NB4 (cell line): ENCODE measurements at regions not wholly inside any gene's neighbourhood (a gene's known extent, or its start where the extent isn't known, plus 50 kb on each side); places are given as distances from the start of the nearest gene placed in this dataset.

Source experiments
- DNase-seq: peaks from one replicate; pipeline ENCODE4 v3.0.0; 2010; ENCODE audit warnings: low read depth
- H3K4me3 ChIP-seq: one replicate; pipeline ENCODE4 v1.5.1; 2011; ENCODE audit warnings: mild to moderate bottlenecking, low read depth, low read length, moderate library complexity
- MYC ChIP-seq: IDR thresholded peaks from 2 replicates; pipeline ENCODE4 v1.6.1; 2011; ENCODE audit warnings: low read depth, low read length
- POLR2A ChIP-seq: IDR thresholded peaks from 2 replicates; pipeline ENCODE4 v1.6.1; 2011; ENCODE audit warnings: mild to moderate bottlenecking; ENCODE audit not compliant: insufficient read length; ENCODE audit errors: extremely low read depth
- TF ChIP-seq, protein P1 (sequence below): IDR thresholded peaks from 2 replicates; pipeline ENCODE4 v1.6.1; 2011; ENCODE audit warnings: low read depth, low read length
- TF ChIP-seq, protein P2 (sequence below): IDR thresholded peaks from one replicate; pipeline ENCODE4 v1.5.1; 2012; ENCODE audit warnings: low read depth, low read length

DNA sequence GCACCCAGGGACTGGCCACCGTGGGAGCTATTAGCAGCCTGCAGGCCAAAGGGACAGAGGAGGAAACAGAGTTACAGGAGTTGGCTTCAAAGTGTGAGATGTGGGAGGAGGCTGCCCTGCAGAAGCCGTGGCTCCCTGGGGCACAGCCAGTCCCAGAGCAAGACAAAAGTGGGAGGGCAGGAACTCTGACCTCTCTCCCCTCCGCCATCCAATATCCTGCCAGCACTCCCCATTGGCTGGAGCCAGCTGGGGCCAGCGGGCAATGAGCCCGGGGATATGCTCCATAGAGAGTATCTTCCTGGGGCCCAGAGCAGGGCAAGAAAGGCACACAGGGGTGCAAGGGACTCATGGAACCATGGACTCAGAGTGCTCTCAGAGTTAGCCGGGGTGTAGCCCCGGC is 143.1 kb downstream of the INHBB start:
- TF ChIP-seq POLR2A (no peak), MYC (no peak)
- TF ChIP-seq, protein P1, sequence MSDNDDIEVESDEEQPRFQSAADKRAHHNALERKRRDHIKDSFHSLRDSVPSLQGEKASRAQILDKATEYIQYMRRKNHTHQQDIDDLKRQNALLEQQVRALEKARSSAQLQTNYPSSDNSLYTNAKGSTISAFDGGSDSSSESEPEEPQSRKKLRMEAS: no peak
- TF ChIP-seq, protein P2, sequence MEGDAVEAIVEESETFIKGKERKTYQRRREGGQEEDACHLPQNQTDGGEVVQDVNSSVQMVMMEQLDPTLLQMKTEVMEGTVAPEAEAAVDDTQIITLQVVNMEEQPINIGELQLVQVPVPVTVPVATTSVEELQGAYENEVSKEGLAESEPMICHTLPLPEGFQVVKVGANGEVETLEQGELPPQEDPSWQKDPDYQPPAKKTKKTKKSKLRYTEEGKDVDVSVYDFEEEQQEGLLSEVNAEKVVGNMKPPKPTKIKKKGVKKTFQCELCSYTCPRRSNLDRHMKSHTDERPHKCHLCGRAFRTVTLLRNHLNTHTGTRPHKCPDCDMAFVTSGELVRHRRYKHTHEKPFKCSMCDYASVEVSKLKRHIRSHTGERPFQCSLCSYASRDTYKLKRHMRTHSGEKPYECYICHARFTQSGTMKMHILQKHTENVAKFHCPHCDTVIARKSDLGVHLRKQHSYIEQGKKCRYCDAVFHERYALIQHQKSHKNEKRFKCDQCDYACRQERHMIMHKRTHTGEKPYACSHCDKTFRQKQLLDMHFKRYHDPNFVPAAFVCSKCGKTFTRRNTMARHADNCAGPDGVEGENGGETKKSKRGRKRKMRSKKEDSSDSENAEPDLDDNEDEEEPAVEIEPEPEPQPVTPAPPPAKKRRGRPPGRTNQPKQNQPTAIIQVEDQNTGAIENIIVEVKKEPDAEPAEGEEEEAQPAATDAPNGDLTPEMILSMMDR: no peak
- H3K4me3 ChIP-seq: no peak overlapping the region
- no peak for DNase-seq

GRCh38 chr2:120490091-120490798 is 144.3 kb downstream of the INHBB start:
- H3K4me3 ChIP-seq: no peak overlapping the region
- DNase-seq: no peak
- no peak for TF ChIP-seq POLR2A
- TF ChIP-seq, protein P1: no peak
- TF ChIP-seq, protein P2: no peak
- no peak for TF ChIP-seq MYC

DNA sequence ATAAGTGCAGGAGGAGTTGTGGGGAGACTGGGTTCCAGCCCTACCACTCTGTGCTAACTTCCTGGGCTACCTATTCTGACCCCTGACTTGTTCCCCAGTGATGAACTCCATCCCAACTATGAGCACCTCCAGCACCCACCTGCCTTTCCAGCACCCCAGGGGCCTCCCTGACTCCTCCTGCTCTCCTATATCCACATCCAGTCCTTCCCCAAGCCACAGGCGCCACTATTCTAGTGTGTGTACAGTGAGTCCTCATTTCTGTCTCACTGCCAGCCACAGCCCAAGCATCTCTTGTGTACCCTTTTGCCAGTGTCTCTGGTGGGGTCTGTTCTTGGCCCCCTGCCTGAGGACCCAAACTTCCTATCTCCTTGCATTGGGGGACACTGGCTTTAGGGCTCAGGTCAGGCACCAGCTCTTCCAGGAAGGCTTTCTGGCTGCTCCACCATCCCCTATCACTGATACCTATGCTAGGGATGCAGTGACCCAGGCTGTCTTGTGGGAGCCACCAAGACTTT is 145.2 kb downstream of the INHBB start:
- no peak overlapping the region for H3K4me3 ChIP-seq
- DNase-seq: no peak
- TF ChIP-seq MYC: no peak

- no peak for DNase-seq
- TF ChIP-seq POLR2A: no peak
- TF ChIP-seq, protein P2: no peak
- TF ChIP-seq, protein P1: no peak
- no peak for TF ChIP-seq MYC
- no peak overlapping the region for H3K4me3 ChIP-seq
These were observed 147.3 kb downstream of the INHBB start for GRCh38 chr2:120493231-120493630.

DNA sequence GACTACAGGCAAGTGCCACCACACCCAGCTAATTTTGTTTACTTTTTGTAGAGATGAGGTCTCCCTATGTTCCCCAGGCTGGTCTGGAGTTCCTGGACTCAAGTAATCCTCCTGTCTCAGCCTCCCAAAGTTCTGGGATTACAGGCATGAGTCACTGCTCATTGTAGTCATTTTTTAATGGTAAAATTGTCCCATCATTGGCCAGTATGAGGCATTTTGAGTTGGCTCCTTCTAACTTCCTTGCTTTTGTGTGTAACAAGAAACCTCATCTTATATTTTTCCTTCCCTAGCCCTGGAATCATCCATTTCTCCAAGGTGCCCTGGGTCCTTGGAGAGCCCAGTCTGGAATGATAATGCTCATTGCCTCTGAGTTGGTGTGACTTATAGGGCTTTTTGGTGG is 148.5 kb downstream of the INHBB start:
- no peak overlapping the region for H3K4me3 ChIP-seq
- TF ChIP-seq, protein P1: no peak
- TF ChIP-seq, protein P2: no peak
- TF ChIP-seq MYC (no peak), POLR2A (no peak)
- no peak for DNase-seq

GRCh38 chr2:120495586-120495985 is 149.7 kb downstream of the INHBB start:
- TF ChIP-seq, protein P1: no peak
- no peak for TF ChIP-seq POLR2A
- TF ChIP-seq, protein P2: no peak
- TF ChIP-seq MYC: no peak

More at GRCh38 chr2:120495586-120495985, 149.7 kb downstream of the INHBB start:
- H3K4me3 ChIP-seq: no peak overlapping the region
- no peak for DNase-seq
